ENCODE measurements at regions not wholly inside any gene's neighbourhood (a gene's known extent, or its start where the extent isn't known, plus 50 kb on each side); places are given as distances from the start of the nearest gene placed in this dataset.

DNA sequence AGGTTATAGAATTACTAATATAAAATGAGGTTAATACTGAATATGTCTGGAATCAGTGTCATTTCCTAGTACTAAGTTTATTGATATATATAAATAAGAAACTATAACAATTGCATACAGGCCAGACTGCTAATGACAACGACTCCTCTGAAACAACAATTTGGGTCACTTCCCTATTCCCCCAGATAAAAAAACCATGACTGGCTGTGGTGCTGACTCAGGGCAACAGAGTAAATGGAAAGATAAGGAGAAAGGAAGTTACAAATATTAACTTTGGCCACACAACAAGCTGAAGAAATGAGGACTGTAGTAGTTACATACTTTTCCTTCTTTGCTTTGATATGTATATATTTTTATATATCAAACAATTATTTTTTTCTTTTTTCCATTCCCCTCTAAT, 263.7 kb upstream of the PCDH9 start:
- TF ChIP-seq CTCF (conservative IDR thresholded peaks at IDR 0.05 in 1 of 2, IDR thresholded peaks at IDR 0.05 in 1 of 2; ENCODE audit: low read depth in 1 of 2, low read length in 2 of 2) = no peak
- no peak for TF ChIP-seq EZH2 (IDR thresholded peaks at IDR 0.05; ENCODE audit: low read length, missing control alignments)

Data from fibroblast of lung (primary cell).